K562 (cell line): ENCODE measurements at regions not wholly inside any gene's neighbourhood (a gene's known extent, or its start where the extent isn't known, plus 50 kb on each side); places are given as distances from the start of the nearest gene placed in this dataset.

Experiments used
- BDP1 ChIP-seq: IDR thresholded peaks from 3 replicates; pipeline ENCODE4 v1.6.1; 2011; ENCODE audit not compliant: insufficient read length, insufficient read depth
- DNMT1 ChIP-seq: fragments of 450-650 bp; IDR thresholded peaks from 2 replicates; pipeline ENCODE4 v1.6.1; 2016; ENCODE audit warnings: antibody characterized with exemption, mild to moderate bottlenecking
- GABPA ChIP-seq: fragments of 200-800 bp; sonication (Bioruptor generic); conservative IDR thresholded peaks from 2 replicates; pipeline ENCODE4 v1.6.1; 2016; ENCODE audit warnings: low read depth, missing genetic modification characterization, missing compliant biosample characterization
- HDAC2 ChIP-seq: fragments of 450-650 bp; IDR thresholded peaks from 2 replicates; pipeline ENCODE4 v1.6.1; 2016; ENCODE audit warnings: mild to moderate bottlenecking
- ILF3 ChIP-seq: fragments of 450-650 bp; IDR thresholded peaks from 2 replicates; pipeline ENCODE4 v1.6.1; 2018; ENCODE audit warnings: antibody characterized with exemption, mild to moderate bottlenecking, moderate library complexity, borderline replicate concordance
- NRF1 ChIP-seq, 2 experiments: fragments of 450-650 bp; IDR thresholded peaks in 1 of 2; conservative IDR thresholded peaks in 1 of 2; 2 replicates each; pipeline ENCODE4 v1.6.1; 2014; ENCODE audit warnings: mild to moderate bottlenecking in 2 of 2
- ZC3H8 ChIP-seq: fragments of 450-650 bp; IDR thresholded peaks from 2 replicates; pipeline ENCODE4 v1.6.1; 2017
- ZNF785 ChIP-seq: fragments of 250-450 bp; sonication (Bioruptor Pico); IDR thresholded peaks from 2 replicates; pipeline ENCODE4 v1.4.0; 2020; ENCODE audit warnings: mild to moderate bottlenecking
- ZSCAN29 ChIP-seq: fragments of 450-650 bp; IDR thresholded peaks from 2 replicates; pipeline ENCODE4 v1.6.1; 2017
- TF ChIP-seq, protein P1 (sequence below): sonication (generic); formaldehyde crosslinking; IDR thresholded peaks from 2 replicates; pipeline ENCODE4 v1.8.0; 2022; ENCODE audit warnings: mild to moderate bottlenecking, low read depth, missing genetic modification reagents
- TF ChIP-seq, protein P2 (sequence below), 2 experiments: fragments of 450-650 bp; IDR thresholded peaks; 2 replicates each; pipeline ENCODE4 v1.6.1; 2016
- TF ChIP-seq, protein P3 (sequence below): sonication (generic); formaldehyde crosslinking; IDR thresholded peaks from 2 replicates; pipeline ENCODE4 v1.9.0; 2022; ENCODE audit warnings: mild to moderate bottlenecking, missing genetic modification reagents
- TF ChIP-seq, protein P4 (sequence below), 3 experiments: IDR thresholded peaks in 2 of 3; conservative IDR thresholded peaks in 1 of 3; 2 replicates each; pipeline ENCODE4 v1.5.1; 2011 to 2012; ENCODE audit warnings: low read length in 3 of 3, mild to moderate bottlenecking in 3 of 3, control low read depth in 2 of 3, improper control_type of control experiment in 1 of 3, inconsistent platforms in 1 of 3, low read depth in 1 of 3, mixed read lengths in 1 of 3, moderate library complexity in 1 of 3; ENCODE audit not compliant: insufficient read depth in 2 of 3

DNA sequence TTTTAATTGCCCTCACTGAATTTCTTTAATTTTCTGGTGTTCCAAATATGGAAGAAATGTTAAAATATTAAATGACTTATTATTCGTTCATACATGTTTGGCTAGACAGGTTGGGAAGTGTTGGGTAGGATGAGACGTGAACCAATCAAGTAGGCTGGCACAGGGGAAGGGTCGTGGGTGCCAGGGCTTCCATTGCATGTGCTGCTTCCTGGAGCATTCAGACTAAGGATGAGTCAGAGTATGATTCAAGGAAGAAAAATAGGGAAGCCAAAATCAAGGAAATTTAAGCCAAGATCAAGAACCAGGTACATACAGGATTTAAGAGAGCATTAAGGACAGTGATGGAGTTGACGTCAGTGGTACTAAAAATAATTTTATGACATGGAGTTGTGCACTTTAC is 2068.0 kb downstream of the MAT2B start:
- TF ChIP-seq ZSCAN29: no peak
- no peak for TF ChIP-seq DNMT1
- TF ChIP-seq NRF1 (conservative IDR thresholded peaks at IDR 0.05 in 1 of 2, IDR thresholded peaks at IDR 0.05 in 1 of 2): no peak
- TF ChIP-seq HDAC2: no peak
- TF ChIP-seq BDP1: no peak
- TF ChIP-seq, protein P1, sequence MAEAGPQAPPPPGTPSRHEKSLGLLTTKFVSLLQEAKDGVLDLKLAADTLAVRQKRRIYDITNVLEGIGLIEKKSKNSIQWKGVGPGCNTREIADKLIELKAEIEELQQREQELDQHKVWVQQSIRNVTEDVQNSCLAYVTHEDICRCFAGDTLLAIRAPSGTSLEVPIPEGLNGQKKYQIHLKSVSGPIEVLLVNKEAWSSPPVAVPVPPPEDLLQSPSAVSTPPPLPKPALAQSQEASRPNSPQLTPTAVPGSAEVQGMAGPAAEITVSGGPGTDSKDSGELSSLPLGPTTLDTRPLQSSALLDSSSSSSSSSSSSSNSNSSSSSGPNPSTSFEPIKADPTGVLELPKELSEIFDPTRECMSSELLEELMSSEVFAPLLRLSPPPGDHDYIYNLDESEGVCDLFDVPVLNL: no peak
- TF ChIP-seq ILF3: no peak
- TF ChIP-seq ZNF785: no peak
- TF ChIP-seq GABPA (tag): no peak
- no peak for TF ChIP-seq ZC3H8
- TF ChIP-seq, protein P2, sequence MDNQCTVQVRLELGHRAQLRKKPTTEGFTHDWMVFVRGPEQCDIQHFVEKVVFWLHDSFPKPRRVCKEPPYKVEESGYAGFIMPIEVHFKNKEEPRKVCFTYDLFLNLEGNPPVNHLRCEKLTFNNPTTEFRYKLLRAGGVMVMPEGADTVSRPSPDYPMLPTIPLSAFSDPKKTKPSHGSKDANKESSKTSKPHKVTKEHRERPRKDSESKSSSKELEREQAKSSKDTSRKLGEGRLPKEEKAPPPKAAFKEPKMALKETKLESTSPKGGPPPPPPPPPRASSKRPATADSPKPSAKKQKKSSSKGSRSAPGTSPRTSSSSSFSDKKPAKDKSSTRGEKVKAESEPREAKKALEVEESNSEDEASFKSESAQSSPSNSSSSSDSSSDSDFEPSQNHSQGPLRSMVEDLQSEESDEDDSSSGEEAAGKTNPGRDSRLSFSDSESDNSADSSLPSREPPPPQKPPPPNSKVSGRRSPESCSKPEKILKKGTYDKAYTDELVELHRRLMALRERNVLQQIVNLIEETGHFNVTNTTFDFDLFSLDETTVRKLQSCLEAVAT (IDR thresholded peaks at IDR 0.05): no peak
- TF ChIP-seq, protein P3, sequence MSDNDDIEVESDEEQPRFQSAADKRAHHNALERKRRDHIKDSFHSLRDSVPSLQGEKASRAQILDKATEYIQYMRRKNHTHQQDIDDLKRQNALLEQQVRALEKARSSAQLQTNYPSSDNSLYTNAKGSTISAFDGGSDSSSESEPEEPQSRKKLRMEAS (CRISPR knock-in tag): no peak
- TF ChIP-seq, protein P4, sequence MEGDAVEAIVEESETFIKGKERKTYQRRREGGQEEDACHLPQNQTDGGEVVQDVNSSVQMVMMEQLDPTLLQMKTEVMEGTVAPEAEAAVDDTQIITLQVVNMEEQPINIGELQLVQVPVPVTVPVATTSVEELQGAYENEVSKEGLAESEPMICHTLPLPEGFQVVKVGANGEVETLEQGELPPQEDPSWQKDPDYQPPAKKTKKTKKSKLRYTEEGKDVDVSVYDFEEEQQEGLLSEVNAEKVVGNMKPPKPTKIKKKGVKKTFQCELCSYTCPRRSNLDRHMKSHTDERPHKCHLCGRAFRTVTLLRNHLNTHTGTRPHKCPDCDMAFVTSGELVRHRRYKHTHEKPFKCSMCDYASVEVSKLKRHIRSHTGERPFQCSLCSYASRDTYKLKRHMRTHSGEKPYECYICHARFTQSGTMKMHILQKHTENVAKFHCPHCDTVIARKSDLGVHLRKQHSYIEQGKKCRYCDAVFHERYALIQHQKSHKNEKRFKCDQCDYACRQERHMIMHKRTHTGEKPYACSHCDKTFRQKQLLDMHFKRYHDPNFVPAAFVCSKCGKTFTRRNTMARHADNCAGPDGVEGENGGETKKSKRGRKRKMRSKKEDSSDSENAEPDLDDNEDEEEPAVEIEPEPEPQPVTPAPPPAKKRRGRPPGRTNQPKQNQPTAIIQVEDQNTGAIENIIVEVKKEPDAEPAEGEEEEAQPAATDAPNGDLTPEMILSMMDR (IDR thresholded peaks at IDR 0.05 in 2 of 3, conservative IDR thresholded peaks at IDR 0.05 in 1 of 3; ENCODE audit: insufficient read depth in 2 of 3, low read depth in 1 of 3, low read length in 3 of 3): no peak
